HG03066 (cell line): ENCODE measurements at regions not wholly inside any gene's neighbourhood (a gene's known extent, or its start where the extent isn't known, plus 50 kb on each side); places are given as distances from the start of the nearest gene placed in this dataset.
"Not testable (repeated sequence)": the region's sequence is repeated elsewhere in the genome, so short reads cannot be mapped to it uniquely, and the experiment has no call there.

ENCODE experiments used
- ATAC-seq: cut with Tn5 transposase; IDR thresholded peaks from one replicate; pipeline ENCODE4 v1.9.1; 2021; ENCODE audit warnings: low read depth; ENCODE audit not compliant: unreplicated experiment

- peak; percentile 48 for ATAC-seq
These were observed 145.0 kb upstream of the RAG2 start for GRCh38 chr11:36743039-36743438.

GRCh38 chr11:36741515-36741914 lies 143.5 kb upstream of the RAG2 start:
- ATAC-seq: no peak

- no peak for ATAC-seq
These were observed 140.3 kb upstream of the RAG2 start for GRCh38 chr11:36738292-36738861.

- no peak for ATAC-seq
These were observed 138.1 kb upstream of the RAG2 start for GRCh38 chr11:36736103-36736502.

- not testable (repeated sequence) for ATAC-seq
These were observed 135.7 kb upstream of the RAG2 start for GRCh38 chr11:36733721-36734120.

DNA sequence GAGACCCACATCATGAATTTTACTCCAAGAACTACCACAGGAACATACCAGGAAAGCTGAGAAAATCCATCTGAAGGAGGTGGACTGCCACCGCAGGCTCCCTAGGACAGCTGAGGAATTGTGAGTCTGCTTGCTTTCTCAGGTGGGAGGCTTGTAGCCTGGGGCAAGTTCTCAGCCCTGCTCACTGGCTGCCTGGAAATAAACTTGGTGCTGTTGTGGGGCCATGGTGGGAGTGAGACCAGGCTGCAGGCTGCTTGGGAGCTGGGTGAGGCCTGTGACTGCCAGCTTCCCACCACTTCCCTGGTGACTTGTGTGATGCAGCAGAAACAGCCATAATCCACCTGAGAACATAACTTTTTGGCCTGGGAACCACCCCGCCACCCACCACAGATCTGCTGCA lies 132.7 kb upstream of the RAG2 start:
- no peak for ATAC-seq

DNA sequence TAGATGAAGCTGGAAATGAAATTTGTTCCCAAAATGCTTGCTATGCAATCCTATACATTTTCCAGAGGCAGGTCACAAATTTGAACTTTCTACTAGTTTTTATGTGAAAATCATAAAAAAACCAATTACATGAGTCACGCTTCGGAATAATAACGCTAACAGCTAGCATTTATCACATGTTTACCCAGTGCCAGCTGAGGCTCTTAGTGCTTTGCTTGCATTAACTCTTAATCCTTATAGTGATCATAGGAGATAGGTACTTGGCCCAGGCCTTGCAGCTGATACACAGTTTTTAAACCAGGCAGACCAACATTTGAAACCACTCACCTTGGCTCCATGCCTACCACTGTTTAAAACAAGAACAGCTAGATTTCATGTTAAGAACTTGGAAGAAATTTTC lies 131.8 kb upstream of the RAG2 start:
- ATAC-seq: no peak

DNA sequence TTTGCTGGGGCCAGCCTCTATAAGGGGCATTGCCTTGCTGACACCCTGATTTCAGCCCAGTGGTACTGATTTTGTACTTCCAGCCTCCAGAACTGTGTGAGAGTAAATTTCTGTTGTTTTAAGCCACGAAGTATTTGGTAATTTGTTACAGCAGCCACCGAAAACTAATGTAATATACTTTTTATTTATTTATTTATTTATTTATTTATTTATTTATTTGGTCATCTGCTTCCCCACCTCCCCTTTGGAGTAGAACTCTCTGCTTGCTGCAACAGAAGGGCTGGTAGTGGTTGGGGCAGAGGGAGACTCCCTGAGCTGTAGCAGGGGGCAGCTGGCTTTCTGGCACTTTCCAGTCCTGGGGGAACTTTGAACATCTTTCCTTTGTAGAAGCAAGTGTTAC lies 128.4 kb upstream of the RAG2 start:
- ATAC-seq: no peak

GRCh38 chr11:36724742-36725385 lies 126.8 kb upstream of the RAG2 start:
- peak; percentile 65 for ATAC-seq

DNA sequence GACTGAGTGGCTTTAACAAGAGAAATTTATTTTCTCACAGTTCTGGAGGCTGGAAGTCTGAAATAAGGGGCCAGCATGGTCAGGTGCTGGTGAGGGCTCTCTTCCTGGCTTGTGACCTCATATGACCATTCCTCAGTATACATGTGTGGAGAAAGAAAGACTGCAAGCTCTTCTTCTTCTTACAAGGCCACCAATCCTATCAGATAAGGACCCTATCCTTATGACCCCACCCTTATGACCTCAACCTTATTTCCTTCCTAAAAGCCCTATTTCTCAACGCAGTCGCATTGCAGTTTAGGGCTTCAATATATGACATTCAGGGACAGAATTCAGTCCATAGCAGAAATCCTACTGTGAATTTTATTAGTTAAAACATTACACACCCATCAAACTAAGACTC lies 124.4 kb upstream of the RAG2 start:
- ATAC-seq: no peak

GRCh38 chr11:36719358-36720107 lies 121.5 kb upstream of the RAG2 start:
- ATAC-seq: no peak

GRCh38 chr11:36718451-36718850 lies 120.4 kb upstream of the RAG2 start:
- ATAC-seq: no peak

DNA sequence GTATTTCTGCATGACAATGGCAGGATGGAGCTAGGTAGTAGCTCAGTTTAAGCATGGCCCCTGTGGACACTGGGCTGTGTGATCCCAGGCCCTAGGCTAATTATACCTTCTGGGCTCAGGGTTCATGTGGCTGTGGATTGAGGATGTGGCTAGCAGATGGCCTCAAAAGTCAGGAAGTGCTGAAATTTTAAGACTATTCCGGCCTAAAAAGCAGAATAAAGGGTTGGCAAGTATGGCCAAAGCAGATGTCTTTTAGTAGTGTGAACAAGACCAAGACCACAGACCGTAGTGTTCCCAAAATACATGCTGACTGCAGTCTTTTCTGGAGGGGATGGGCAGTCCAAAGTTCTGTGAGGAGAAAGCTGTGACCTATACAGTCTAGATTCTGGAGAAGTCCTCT lies 115.7 kb upstream of the RAG2 start:
- ATAC-seq: no peak

- no peak for ATAC-seq
These were observed 113.2 kb upstream of the RAG2 start for GRCh38 chr11:36711104-36711825.
